ENCODE measurements at regions not wholly inside any gene's neighbourhood (a gene's known extent, or its start where the extent isn't known, plus 50 kb on each side); places are given as distances from the start of the nearest gene placed in this dataset.
"Not testable (repeated sequence)": the region's sequence is repeated elsewhere in the genome, so short reads cannot be mapped to it uniquely, and the experiment has no call there.

DNA sequence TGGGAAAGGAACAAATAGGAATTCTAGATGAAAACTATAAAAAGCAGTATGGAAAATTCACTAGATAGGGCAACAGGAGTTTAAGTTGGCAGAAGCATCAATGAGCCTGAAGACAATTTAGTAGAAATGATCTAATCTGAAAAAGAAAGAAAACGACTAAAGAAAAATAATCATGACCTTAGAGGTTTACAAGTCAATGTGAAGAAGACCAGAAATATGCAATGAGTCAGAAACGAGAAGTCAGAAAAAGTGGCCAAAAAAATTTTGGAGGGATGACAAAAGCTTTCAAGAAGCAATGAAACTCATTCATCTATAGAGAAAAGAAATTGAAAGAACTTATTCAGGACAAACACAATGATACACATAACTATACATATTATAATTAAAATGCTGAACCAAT, 1244.0 kb downstream of the RPIA start:
- H3K36me3 ChIP-seq (ENCODE audit: control insufficient read depth, insufficient read depth, low read length); H3K27me3 ChIP-seq (ENCODE audit: control insufficient read depth, insufficient read depth, low read length); H3K27ac ChIP-seq (ENCODE audit: low read depth, low read length); H3K9me3 ChIP-seq (ENCODE audit: control insufficient read depth, insufficient read depth, low read depth, low read length); H3K9ac ChIP-seq (ENCODE audit: low read length); H3K4me3 ChIP-seq (ENCODE audit: low read depth, low read length); H3K4me1 ChIP-seq (ENCODE audit: control insufficient read depth, insufficient read depth, low read length): not testable (repeated sequence)

DNA sequence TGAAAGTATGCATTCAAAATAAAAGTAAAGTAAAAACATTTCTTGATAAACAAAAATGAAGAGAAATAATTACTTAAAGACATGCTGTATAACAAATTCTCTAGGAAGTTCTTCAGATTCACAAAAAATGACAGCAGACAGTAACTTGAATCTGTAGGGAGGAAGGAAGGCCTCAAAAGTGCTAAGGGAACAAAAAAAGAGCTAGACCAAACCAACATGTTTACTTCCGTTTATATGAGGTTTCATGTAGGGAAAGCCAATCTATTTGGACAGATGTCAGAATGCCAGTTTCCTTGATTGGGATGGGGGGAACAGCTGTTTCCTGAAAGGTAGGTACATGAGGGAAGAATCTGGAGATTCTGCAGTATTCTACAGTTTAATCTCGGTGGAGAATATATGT, 1244.5 kb downstream of the RPIA start:
- not testable (repeated sequence) for H3K36me3 ChIP-seq (ENCODE audit: control insufficient read depth, insufficient read depth, low read length); H3K27me3 ChIP-seq (ENCODE audit: control insufficient read depth, insufficient read depth, low read length); H3K9ac ChIP-seq (ENCODE audit: low read length); H3K4me3 ChIP-seq (ENCODE audit: low read depth, low read length); H3K4me1 ChIP-seq (ENCODE audit: control insufficient read depth, insufficient read depth, low read length); H3K27ac ChIP-seq (ENCODE audit: low read depth, low read length); H3K9me3 ChIP-seq (ENCODE audit: control insufficient read depth, insufficient read depth, low read depth, low read length)

DNA sequence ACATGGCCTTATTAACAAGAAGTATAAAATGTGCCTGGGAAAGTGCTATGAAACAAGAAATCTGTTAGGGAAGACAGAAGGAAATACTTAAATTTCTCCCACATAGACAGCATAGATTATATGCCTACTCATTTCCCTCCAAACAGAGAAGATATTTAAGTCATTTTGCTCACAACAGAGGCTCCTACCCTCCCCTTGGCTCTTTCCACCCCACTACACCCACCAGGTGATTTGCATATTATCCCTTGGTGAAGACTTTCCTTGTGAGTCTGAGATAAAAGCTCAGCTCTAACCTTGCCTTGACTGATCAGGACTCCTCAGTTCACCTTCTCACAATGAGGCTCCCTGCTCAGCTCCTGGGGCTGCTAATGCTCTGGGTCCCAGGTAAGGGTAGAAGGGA, 1245.1 kb downstream of the RPIA start:
- not testable (repeated sequence) for H3K9ac ChIP-seq (ENCODE audit: low read length); H3K27me3 ChIP-seq (ENCODE audit: control insufficient read depth, insufficient read depth, low read length); H3K36me3 ChIP-seq (ENCODE audit: control insufficient read depth, insufficient read depth, low read length); H3K27ac ChIP-seq (ENCODE audit: low read depth, low read length); H3K4me3 ChIP-seq (ENCODE audit: low read depth, low read length); H3K4me1 ChIP-seq (ENCODE audit: control insufficient read depth, insufficient read depth, low read length); H3K9me3 ChIP-seq (ENCODE audit: control insufficient read depth, insufficient read depth, low read depth, low read length)

GRCh38 chr2:89938756-89939155, 1247.3 kb downstream of the RPIA start:
- H3K9ac ChIP-seq (ENCODE audit: low read length); H3K9me3 ChIP-seq (ENCODE audit: control insufficient read depth, insufficient read depth, low read depth, low read length); H3K4me1 ChIP-seq (ENCODE audit: control insufficient read depth, insufficient read depth, low read length); H3K4me3 ChIP-seq (ENCODE audit: low read depth, low read length); H3K27me3 ChIP-seq (ENCODE audit: control insufficient read depth, insufficient read depth, low read length); H3K27ac ChIP-seq (ENCODE audit: low read depth, low read length); H3K36me3 ChIP-seq (ENCODE audit: control insufficient read depth, insufficient read depth, low read length): not testable (repeated sequence)

DNA sequence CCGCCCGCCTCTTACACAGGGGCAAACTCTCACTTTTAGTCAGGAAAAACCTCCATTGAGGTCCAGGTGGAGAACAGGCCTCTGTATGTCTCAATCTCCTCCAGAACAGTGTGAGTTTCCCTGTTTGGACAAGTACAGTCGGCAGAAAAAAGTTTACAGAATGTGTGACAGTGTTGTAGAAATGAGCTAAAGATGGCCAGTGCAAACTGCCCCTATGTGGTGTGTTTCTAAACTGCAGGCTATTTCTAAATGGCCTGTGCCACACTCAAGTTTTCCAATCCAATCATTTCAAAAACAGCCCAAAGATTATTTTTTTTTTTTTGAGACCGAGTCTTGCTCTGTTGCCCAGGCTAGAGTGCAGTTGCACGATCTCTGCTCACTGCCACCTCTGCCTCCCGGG, 1252.8 kb downstream of the RPIA start:
- not testable (repeated sequence) for H3K4me1 ChIP-seq (ENCODE audit: control insufficient read depth, insufficient read depth, low read length); H3K4me3 ChIP-seq (ENCODE audit: low read depth, low read length); H3K9ac ChIP-seq (ENCODE audit: low read length); H3K9me3 ChIP-seq (ENCODE audit: control insufficient read depth, insufficient read depth, low read depth, low read length); H3K36me3 ChIP-seq (ENCODE audit: control insufficient read depth, insufficient read depth, low read length); H3K27ac ChIP-seq (ENCODE audit: low read depth, low read length); H3K27me3 ChIP-seq (ENCODE audit: control insufficient read depth, insufficient read depth, low read length)

- H3K9me3 ChIP-seq (ENCODE audit: control insufficient read depth, insufficient read depth, low read depth, low read length); H3K36me3 ChIP-seq (ENCODE audit: control insufficient read depth, insufficient read depth, low read length); H3K4me1 ChIP-seq (ENCODE audit: control insufficient read depth, insufficient read depth, low read length); H3K27ac ChIP-seq (ENCODE audit: low read depth, low read length); H3K9ac ChIP-seq (ENCODE audit: low read length); H3K4me3 ChIP-seq (ENCODE audit: low read depth, low read length); H3K27me3 ChIP-seq (ENCODE audit: control insufficient read depth, insufficient read depth, low read length): not testable (repeated sequence)
Observed at GRCh38 chr2:89945004-89945616, 1253.6 kb downstream of the RPIA start.

GRCh38 chr2:89947208-89947815, 1255.8 kb downstream of the RPIA start:
- H3K9ac ChIP-seq (ENCODE audit: low read length); H3K9me3 ChIP-seq (ENCODE audit: control insufficient read depth, insufficient read depth, low read depth, low read length); H3K4me3 ChIP-seq (ENCODE audit: low read depth, low read length); H3K4me1 ChIP-seq (ENCODE audit: control insufficient read depth, insufficient read depth, low read length); H3K36me3 ChIP-seq (ENCODE audit: control insufficient read depth, insufficient read depth, low read length); H3K27me3 ChIP-seq (ENCODE audit: control insufficient read depth, insufficient read depth, low read length); H3K27ac ChIP-seq (ENCODE audit: low read depth, low read length): not testable (repeated sequence)

DNA sequence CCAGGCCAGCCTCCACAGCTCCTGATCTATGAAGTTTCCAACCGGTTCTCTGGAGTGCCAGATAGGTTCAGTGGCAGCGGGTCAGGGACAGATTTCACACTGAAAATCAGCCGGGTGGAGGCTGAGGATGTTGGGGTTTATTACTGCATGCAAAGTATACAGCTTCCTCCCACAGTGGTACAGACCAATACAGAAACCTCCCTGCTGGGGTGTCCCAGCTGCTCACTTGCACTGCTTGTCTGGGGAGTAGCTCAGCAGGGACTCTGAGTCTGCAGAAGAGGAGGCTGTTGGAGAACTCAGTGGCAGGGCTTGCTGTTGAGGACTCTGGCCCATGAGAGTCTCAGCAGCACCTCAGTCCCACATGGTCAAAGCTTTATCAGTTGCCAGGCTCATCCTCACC, 1256.6 kb downstream of the RPIA start:
- not testable (repeated sequence) for H3K27ac ChIP-seq (ENCODE audit: low read depth, low read length); H3K36me3 ChIP-seq (ENCODE audit: control insufficient read depth, insufficient read depth, low read length); H3K4me3 ChIP-seq (ENCODE audit: low read depth, low read length); H3K9ac ChIP-seq (ENCODE audit: low read length); H3K27me3 ChIP-seq (ENCODE audit: control insufficient read depth, insufficient read depth, low read length); H3K4me1 ChIP-seq (ENCODE audit: control insufficient read depth, insufficient read depth, low read length); H3K9me3 ChIP-seq (ENCODE audit: control insufficient read depth, insufficient read depth, low read depth, low read length)

DNA sequence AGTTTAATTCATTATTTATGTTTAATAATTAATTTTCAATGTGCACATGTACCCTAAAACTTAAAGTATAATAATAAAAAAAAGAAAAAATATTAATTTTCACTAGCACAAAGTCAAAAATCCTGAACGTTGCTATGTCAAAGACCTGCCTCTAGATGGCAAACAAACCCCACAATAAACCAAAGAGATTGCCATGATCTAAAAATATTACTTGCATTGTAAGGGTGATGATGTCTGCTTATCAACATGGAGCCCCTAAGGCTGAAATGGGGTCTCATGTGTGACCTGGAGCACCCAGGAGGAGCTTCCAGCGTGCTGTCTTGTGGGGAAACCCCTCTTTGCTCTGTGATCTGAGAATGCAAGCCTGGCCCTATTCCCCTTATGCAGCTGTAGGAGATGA, 1259.3 kb downstream of the RPIA start:
- H3K4me3 ChIP-seq (ENCODE audit: low read depth, low read length); H3K36me3 ChIP-seq (ENCODE audit: control insufficient read depth, insufficient read depth, low read length); H3K27ac ChIP-seq (ENCODE audit: low read depth, low read length); H3K9me3 ChIP-seq (ENCODE audit: control insufficient read depth, insufficient read depth, low read depth, low read length); H3K27me3 ChIP-seq (ENCODE audit: control insufficient read depth, insufficient read depth, low read length); H3K4me1 ChIP-seq (ENCODE audit: control insufficient read depth, insufficient read depth, low read length); H3K9ac ChIP-seq (ENCODE audit: low read length): not testable (repeated sequence)

- not testable (repeated sequence) for H3K4me1 ChIP-seq (ENCODE audit: control insufficient read depth, insufficient read depth, low read length); H3K27me3 ChIP-seq (ENCODE audit: control insufficient read depth, insufficient read depth, low read length); H3K9ac ChIP-seq (ENCODE audit: low read length); H3K9me3 ChIP-seq (ENCODE audit: control insufficient read depth, insufficient read depth, low read depth, low read length); H3K27ac ChIP-seq (ENCODE audit: low read depth, low read length); H3K4me3 ChIP-seq (ENCODE audit: low read depth, low read length); H3K36me3 ChIP-seq (ENCODE audit: control insufficient read depth, insufficient read depth, low read length)
Observed at GRCh38 chr2:89957236-89957635, 1265.8 kb downstream of the RPIA start.

GRCh38 chr2:89959729-89960378, 1268.4 kb downstream of the RPIA start:
- H3K4me1 ChIP-seq (ENCODE audit: control insufficient read depth, insufficient read depth, low read length); H3K27me3 ChIP-seq (ENCODE audit: control insufficient read depth, insufficient read depth, low read length); H3K36me3 ChIP-seq (ENCODE audit: control insufficient read depth, insufficient read depth, low read length); H3K27ac ChIP-seq (ENCODE audit: low read depth, low read length); H3K4me3 ChIP-seq (ENCODE audit: low read depth, low read length); H3K9ac ChIP-seq (ENCODE audit: low read length); H3K9me3 ChIP-seq (ENCODE audit: control insufficient read depth, insufficient read depth, low read depth, low read length): not testable (repeated sequence)

Data from HUES6 (cell line).